ENCODE measurements at regions not wholly inside any gene's neighbourhood (a gene's known extent, or its start where the extent isn't known, plus 50 kb on each side); places are given as distances from the start of the nearest gene placed in this dataset.

DNA sequence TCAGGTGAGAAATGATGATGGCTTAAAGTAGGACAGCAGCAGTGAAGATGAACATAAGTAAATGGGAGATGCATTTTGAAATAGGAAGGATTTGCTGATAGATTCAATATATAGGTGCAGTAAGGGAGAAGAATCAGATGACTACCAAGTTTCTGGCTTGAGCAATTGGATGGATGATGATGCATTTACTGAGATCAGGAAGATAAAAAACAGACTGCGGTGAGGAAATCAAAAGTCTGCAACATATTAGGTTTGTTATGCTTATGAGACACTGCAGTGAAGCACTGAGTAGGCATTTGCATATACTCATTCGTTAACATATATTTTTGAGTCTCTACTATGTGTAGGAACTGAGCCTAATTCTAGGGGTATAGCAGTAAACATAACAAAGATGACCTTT is 184.2 kb downstream of the LACC1 start:
- no peaks in the 10 kb centered on the region for H3K36me3 ChIP-seq
- no peak for TF ChIP-seq CTCF (IDR thresholded peaks at IDR 0.05; ENCODE audit: low read depth, low read length)
- H3K4me3 ChIP-seq (ENCODE audit: low read depth, low read length) = no peak overlapping the region
- H3K9me3 ChIP-seq (ENCODE audit: severe bottlenecking) = no peaks in the 10 kb centered on the region
- no peak for DNase-seq
- H3K27ac ChIP-seq = no peak overlapping the region
- no peaks in the 10 kb centered on the region for H3K27me3 ChIP-seq (ENCODE audit: insufficient read depth, low read depth, severe bottlenecking)

DNA sequence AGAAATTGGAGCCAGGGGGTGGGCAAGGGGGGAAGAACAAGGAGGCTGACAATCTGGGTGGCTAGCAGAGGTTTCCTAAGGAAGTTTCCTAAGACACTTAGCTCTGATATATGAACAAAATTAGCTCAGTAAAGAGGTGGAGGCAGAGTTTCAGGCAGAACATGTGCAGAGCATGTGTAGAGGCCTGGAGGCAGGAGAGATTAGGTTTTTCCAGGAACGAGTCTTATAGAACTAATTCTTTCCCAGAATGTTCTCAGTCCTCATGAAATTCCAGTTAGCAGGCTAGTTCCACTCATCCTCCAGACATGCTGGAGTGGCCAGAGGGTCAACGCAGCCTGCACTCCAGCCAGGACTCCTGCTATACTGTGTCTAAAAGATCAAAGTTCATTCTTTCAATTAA is 184.7 kb downstream of the LACC1 start:
- Histone ChIP-seq H3K9me3 (ENCODE audit: severe bottlenecking) (no peaks in the 10 kb centered on the region), H3K27me3 (ENCODE audit: insufficient read depth, low read depth, severe bottlenecking) (no peaks in the 10 kb centered on the region), H3K4me3 (ENCODE audit: low read depth, low read length) (no peak overlapping the region), H3K36me3 (no peaks in the 10 kb centered on the region), H3K27ac (no peak overlapping the region)
- no peak for DNase-seq
- TF ChIP-seq CTCF (IDR thresholded peaks at IDR 0.05; ENCODE audit: low read depth, low read length) = no peak

GRCh38 chr13:44068169-44068568 is 188.5 kb downstream of the LACC1 start:
- H3K9me3 ChIP-seq (ENCODE audit: severe bottlenecking) = no peaks in the 10 kb centered on the region
- no peak overlapping the region for H3K4me3 ChIP-seq (ENCODE audit: low read depth, low read length)
- no peaks in the 10 kb centered on the region for H3K36me3 ChIP-seq
- no peaks in the 10 kb centered on the region for H3K27me3 ChIP-seq (ENCODE audit: insufficient read depth, low read depth, severe bottlenecking)
- H3K27ac ChIP-seq = no peak overlapping the region
- no peak for TF ChIP-seq CTCF (IDR thresholded peaks at IDR 0.05; ENCODE audit: low read depth, low read length)
- DNase-seq = no peak

- no peaks in the 10 kb centered on the region for H3K9me3 ChIP-seq (ENCODE audit: severe bottlenecking)
- DNase-seq = no peak
- H3K27ac ChIP-seq = no peak overlapping the region
- no peaks in the 10 kb centered on the region for H3K36me3 ChIP-seq
- no peak for TF ChIP-seq CTCF (IDR thresholded peaks at IDR 0.05; ENCODE audit: low read depth, low read length)
- H3K4me3 ChIP-seq (ENCODE audit: low read depth, low read length) = no peak overlapping the region
- H3K27me3 ChIP-seq (ENCODE audit: insufficient read depth, low read depth, severe bottlenecking) = no peaks in the 10 kb centered on the region
Measured at GRCh38 chr13:44068737-44069136, 189.0 kb downstream of the LACC1 start.

- no peak for TF ChIP-seq CTCF (IDR thresholded peaks at IDR 0.05; ENCODE audit: low read depth, low read length)
- no peaks in the 10 kb centered on the region for H3K36me3 ChIP-seq
- H3K9me3 ChIP-seq (ENCODE audit: severe bottlenecking) = no peaks in the 10 kb centered on the region
- DNase-seq = no peak
- H3K27me3 ChIP-seq (ENCODE audit: insufficient read depth, low read depth, severe bottlenecking) = no peaks in the 10 kb centered on the region
- H3K27ac ChIP-seq = no peak overlapping the region
- no peak overlapping the region for H3K4me3 ChIP-seq (ENCODE audit: low read depth, low read length)
Measured at GRCh38 chr13:44072536-44072935, 192.8 kb downstream of the LACC1 start.

GRCh38 chr13:44074611-44075010 is 194.9 kb downstream of the LACC1 start:
- no peak overlapping the region for H3K4me3 ChIP-seq (ENCODE audit: low read depth, low read length)
- no peak for TF ChIP-seq CTCF (IDR thresholded peaks at IDR 0.05; ENCODE audit: low read depth, low read length)
- H3K27ac ChIP-seq = no peak overlapping the region
- no peaks in the 10 kb centered on the region for H3K36me3 ChIP-seq
- H3K27me3 ChIP-seq (ENCODE audit: insufficient read depth, low read depth, severe bottlenecking) = no peaks in the 10 kb centered on the region
- no peak for DNase-seq
- no peaks in the 10 kb centered on the region for H3K9me3 ChIP-seq (ENCODE audit: severe bottlenecking)

All from WERI-Rb-1 (cell line).